ENCODE measurements at regions not wholly inside any gene's neighbourhood (a gene's known extent, or its start where the extent isn't known, plus 50 kb on each side); places are given as distances from the start of the nearest gene placed in this dataset.

- no peak for DNase-seq (ENCODE audit: low read depth in 3 of 3, low spot score in 2 of 3)
Measured at GRCh38 chr6:153668758-153669157, 370.3 kb upstream of the OPRM1 start.

GRCh38 chr6:153662982-153663381 lies 376.1 kb upstream of the OPRM1 start:
- no peak for DNase-seq (ENCODE audit: low read depth in 3 of 3, low spot score in 2 of 3)

DNA sequence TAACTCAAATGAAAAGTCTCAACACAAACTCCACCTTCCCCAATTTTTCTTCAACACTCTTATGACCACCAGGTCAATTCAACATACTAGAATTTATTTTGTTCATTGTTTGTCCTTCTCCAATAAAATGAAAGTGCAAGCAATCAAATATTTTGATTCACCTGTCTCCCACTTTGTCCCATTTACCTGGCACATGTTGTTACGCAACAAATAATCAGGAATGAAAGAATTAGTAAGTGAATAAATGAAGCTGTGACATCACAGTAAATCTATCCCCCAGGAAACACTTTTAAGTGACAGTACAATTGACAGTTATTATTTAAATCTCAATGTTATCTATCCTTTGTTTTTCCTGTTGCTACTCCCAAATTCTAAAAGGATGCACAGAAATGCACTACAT lies 393.7 kb upstream of the OPRM1 start:
- no peak for DNase-seq (ENCODE audit: low read depth in 3 of 3, low spot score in 2 of 3)

DNA sequence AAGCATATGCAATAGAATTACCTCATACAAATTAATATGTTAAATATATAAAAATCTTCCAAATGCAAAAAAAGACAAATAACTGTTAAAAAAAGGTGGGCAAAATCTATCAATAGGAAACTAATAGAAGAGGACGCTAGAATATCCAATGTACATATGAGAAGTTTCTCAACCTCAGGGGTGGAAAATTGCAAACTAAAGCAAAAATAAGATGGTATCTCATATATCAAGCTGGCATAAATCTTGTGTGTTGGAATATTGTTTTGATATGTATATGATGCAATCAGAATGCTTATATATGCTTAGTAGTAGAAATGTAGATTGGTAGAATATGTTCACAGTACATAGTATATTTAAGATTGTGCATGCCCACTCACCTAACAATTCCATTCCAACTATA lies 395.0 kb upstream of the OPRM1 start:
- no peak for DNase-seq (ENCODE audit: low read depth in 3 of 3, low spot score in 2 of 3)

GRCh38 chr6:153634416-153634815 lies 404.6 kb upstream of the OPRM1 start:
- no peak for DNase-seq (ENCODE audit: low read depth in 3 of 3, low spot score in 2 of 3)

GRCh38 chr6:153625089-153625488 lies 414.0 kb upstream of the OPRM1 start:
- peak; percentile 3 to 49 (median 17) for DNase-seq (ENCODE audit: low read depth in 3 of 3, low spot score in 2 of 3)

DNA sequence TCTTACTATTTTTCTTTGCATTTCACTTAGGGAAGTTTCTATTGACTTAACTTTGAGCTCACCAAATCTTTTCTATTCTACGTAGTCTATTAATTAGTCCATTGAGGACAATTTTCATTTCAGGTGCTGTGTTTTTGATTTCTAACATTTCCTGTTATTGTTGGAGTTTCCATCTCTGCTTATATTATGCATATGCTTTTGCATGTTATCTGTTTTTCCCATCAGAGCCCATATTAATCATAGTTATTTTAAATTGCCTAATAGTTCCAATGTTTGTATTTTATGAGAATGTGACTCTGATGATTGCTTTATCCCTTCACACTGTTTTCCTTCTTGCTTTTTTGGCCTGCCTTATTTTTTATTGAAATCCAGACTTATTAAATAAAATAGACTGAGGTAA lies 414.5 kb upstream of the OPRM1 start:
- DNase-seq (ENCODE audit: low read depth in 3 of 3, low spot score in 2 of 3): no peak

DNA sequence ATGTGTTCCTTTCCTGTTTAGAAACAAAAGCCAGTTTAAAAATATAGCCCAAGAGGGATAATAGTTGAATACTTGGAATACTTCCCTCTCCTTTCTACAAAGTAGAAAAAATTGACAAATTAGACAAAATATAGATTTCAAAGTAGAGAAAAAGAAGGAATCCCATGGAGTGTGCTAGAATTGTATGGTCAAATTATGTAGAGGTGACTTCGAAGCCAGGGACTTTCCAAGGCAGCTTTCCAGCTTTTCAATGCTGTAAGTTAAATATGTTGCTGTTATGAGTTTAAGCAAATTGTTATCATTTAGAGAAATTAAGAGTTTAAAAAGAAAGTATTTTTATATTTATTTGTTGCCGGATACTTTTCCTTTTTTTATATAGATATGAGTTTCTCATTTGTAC lies 415.5 kb upstream of the OPRM1 start:
- no peak for DNase-seq (ENCODE audit: low read depth in 3 of 3, low spot score in 2 of 3)

GRCh38 chr6:153621491-153621890 lies 417.5 kb upstream of the OPRM1 start:
- no peak for DNase-seq (ENCODE audit: low read depth in 3 of 3, low spot score in 2 of 3)

- DNase-seq (ENCODE audit: low read depth in 3 of 3, low spot score in 2 of 3): no peak
Measured at GRCh38 chr6:153621070-153621469, 418.0 kb upstream of the OPRM1 start.

GRCh38 chr6:153618371-153619322 lies 420.4 kb upstream of the OPRM1 start:
- DNase-seq (ENCODE audit: low read depth in 3 of 3, low spot score in 2 of 3): no peak

DNA sequence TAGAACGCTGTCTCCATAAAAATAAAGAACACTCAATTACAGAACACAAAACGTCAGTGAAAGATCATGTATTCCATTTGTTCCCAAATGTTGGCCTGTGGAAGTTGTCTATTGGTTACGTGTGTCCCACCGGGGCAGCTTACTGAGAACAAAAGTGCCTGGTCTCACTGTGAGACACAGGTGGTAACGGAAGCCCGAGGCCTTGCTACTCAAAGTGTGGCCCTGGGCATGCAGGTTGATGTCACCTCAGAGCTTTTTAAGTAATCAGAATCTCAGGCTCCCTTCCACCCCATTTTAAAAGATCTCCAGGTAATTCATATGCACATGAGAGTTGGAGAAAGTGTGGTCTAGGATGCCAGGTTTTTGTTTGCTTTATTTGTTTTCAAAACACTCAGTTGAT lies 422.5 kb upstream of the OPRM1 start:
- no peak for DNase-seq (ENCODE audit: low read depth in 3 of 3, low spot score in 2 of 3)

- no peak for DNase-seq (ENCODE audit: low read depth in 3 of 3, low spot score in 2 of 3)
Measured at GRCh38 chr6:153613719-153614455, 425.2 kb upstream of the OPRM1 start.

DNA sequence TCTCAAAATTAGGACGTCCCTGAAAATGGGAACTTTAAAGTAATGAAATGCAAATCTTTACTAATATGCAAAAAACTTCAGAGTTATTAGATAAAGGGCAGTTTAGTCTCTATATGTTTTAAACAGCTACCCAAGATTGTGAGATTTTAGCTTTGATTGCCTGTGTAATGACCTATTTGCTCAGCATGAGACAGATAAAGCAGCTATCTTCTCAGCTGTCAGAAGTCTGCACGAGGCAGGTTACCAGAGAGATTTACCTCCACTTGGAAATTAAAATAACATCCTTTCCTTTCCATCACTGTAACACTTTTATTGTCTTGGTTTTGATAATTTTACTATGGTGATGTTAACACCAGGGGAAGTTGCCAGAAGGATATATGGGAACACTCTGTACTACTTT lies 436.6 kb upstream of the OPRM1 start:
- no peak for DNase-seq (ENCODE audit: low read depth in 3 of 3, low spot score in 2 of 3)

DNA sequence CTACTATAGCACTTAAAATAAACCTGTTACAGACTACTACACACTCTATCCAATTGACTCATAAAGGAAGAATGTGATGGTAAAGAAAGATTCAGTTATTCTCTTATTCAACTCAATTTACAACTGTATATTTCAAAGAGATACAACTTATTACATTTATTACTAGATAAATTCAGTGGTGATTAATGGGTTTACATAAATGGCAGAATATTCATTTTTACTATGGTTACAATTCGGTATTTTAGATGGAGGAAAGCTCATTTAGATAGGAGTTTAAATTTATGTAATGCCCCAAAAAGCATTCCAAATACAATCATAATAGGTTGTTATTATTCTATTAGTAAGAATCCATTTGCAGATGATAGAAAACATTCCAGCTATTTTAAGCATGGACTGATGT lies 439.1 kb upstream of the OPRM1 start:
- DNase-seq (ENCODE audit: low read depth in 3 of 3, low spot score in 2 of 3): no peak

GRCh38 chr6:153595903-153596302 lies 443.1 kb upstream of the OPRM1 start:
- no peak for DNase-seq (ENCODE audit: low read depth in 3 of 3, low spot score in 2 of 3)

DNA sequence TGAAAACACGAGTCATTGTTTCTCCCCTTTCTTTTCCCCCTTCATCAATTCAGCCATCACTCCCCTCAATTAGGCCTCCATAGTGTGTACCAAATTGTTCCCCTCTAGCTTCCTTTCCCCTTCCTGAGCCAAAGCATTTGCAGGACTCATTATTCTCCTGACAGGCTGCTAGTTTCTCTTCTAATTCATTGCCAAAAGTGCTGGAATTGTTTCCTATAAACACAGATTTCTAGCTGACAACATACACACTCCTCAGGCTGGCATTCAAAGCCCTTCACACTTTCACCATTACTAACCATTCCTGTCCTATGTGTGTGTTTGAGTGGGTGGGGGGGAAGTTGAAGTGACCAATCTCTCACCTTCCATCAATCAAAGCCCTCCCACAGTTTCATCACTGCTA lies 444.2 kb upstream of the OPRM1 start:
- DNase-seq (ENCODE audit: low read depth in 3 of 3, low spot score in 2 of 3): no peak

- DNase-seq (ENCODE audit: low read depth in 3 of 3, low spot score in 2 of 3): no peak
Measured at GRCh38 chr6:153591159-153591558, 447.9 kb upstream of the OPRM1 start.

- DNase-seq (ENCODE audit: low read depth in 3 of 3, low spot score in 2 of 3): no peak
Measured at GRCh38 chr6:153590411-153590810, 448.6 kb upstream of the OPRM1 start.

DNA sequence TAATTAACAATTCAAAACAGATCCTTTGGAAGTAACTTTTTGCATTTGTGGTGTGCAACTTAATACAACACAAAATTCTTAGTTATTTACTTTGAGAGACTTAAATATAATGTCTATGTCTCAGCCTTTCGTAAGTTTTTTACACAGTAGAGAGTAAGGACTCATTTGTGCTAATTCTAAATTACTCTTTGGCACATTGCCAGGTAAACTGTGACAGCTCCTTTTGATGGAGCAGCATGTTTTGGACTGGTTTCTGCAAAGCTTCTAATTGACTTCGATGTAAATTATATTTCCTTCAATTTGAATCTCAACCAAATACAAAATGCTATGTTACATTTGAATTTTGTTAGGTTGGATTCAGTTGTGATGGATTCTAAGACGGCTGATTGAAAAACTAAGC lies 450.7 kb upstream of the OPRM1 start:
- no peak for DNase-seq (ENCODE audit: low read depth in 3 of 3, low spot score in 2 of 3)

DNA sequence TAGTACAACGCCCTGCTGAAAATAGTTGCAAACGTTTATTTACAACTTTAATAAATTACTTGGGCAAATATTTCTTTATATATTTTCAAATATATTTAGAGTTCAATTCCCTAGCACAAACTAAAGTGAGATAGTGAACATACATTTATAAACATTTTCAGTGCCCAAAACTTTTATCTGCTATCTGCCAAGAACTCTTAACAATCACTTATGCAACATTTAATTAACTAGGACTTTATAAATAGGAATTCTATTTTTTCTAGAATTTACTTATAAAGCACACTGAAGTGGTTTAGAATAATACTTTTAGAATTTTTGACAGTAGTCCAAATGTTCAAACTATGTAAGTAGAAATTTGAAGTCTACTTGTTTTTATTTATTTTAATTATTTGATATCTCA lies 452.6 kb upstream of the RGS17 start:
- no peak for DNase-seq (ENCODE audit: low read depth in 3 of 3, low spot score in 2 of 3)

DNA sequence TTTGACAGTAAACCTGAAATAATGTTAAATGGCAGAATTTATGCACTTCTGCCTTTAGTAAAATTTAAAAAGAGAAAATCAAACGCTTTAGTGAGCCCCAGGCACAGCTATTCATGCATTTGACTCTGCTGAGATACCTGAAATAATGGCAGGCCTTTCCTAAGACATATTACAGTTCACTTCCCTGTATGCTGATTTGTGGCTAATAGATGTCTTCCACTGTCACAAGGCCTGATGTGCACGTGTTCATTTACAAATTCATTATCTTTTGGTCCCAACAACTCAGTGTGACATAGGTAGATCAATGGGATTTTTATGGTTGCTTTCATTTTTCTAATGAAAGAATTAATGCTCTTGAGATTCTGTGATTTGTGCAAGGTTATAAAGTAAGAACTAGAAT lies 449.7 kb upstream of the RGS17 start:
- DNase-seq (ENCODE audit: low read depth in 3 of 3, low spot score in 2 of 3): no peak
